Pancreas (tissue), 10 donors: ENCODE measurements at regions not wholly inside any gene's neighbourhood (a gene's known extent, or its start where the extent isn't known, plus 50 kb on each side); places are given as distances from the start of the nearest gene placed in this dataset.
"Not testable (repeated sequence)": the region's sequence is repeated elsewhere in the genome, so short reads cannot be mapped to it uniquely, and the experiment has no call there.

ENCODE experiments used
- ATAC-seq, 4 donors: fragments of 200-7000 bp; cut with Tn5 transposase; one replicate each; pipeline versions ENCODE4 v1.8.0 to v1.9.1; 2020; ENCODE audit warnings: mild to moderate bottlenecking in 4 of 4, moderate library complexity in 4 of 4
- DNase-seq, 6 donors: peaks; one replicate each; pipeline ENCODE4 v3.0.0-alpha.2; 2020
- FAIRE-seq: peaks from 2 replicates; lab custom pipeline; 2012; peaks lifted over from hg19 to GRCh38; lab: Jason Lieb, UNC
- H3K27ac ChIP-seq, 4 donors: fragments of 200-600 bp; sonication (generic); 1 replicate in 3 of 4; 2 replicates in 1 of 4; pipeline versions ENCODE4 v1.5.0 to v1.8.0; 2020
- H3K27me3 ChIP-seq, 4 donors: fragments of 200-600 bp; one replicate each; pipeline ENCODE4 v1.8.0; 2021
- H3K36me3 ChIP-seq, 3 donors: fragments of 200-600 bp; sonication (generic) in 1 of 3; one replicate each; pipeline versions ENCODE4 v1.5.0 to v1.8.0; 2020 to 2021
- H3K4me1 ChIP-seq, 3 donors: fragments of 200-600 bp; one replicate each; pipeline ENCODE4 v1.8.0; 2021
- H3K4me3 ChIP-seq, 4 donors: fragments of 200-600 bp; sonication (generic) in 2 of 4; one replicate each; pipeline versions ENCODE4 v1.5.0 to v1.8.0; 2020 to 2021
- H3K9me3 ChIP-seq, 4 donors: fragments of 200-600 bp; one replicate each; pipeline ENCODE4 v1.8.0; 2021
- CTCF ChIP-seq, 4 donors: fragments of 200-600 bp; sonication (generic) in 3 of 4; IDR thresholded peaks; one replicate each; pipeline versions ENCODE4 v1.5.0 to v1.8.0; 2021; ENCODE audit warnings: antibody characterized with exemption in 4 of 4
- WGBS, 2 donors: extraction: QIAGEN DNeasy Blood & Tissue Kit; methylation state at CpG; one replicate each; pipeline ENCODE4 v1.1.7; 2013; 5-methylcytosine and 5-hydroxymethylcytosine counted together
- intact Hi-C, 3 donors: fragments of 100-400 bp; cut with DNase I; formaldehyde crosslinking; loops; one replicate each; pipeline versions ENCODE4 v1.11.1 to v1.14.2; 2022
- donor health status: healthy with polysubstance abuse.
- donor health status: DM: no; HTN: no; CAD: no; lungs with moderate emphysema.
- donor health status: DM: no; HTN: no; CAD: no.
- donor health status: control.
- donor health status: control.
- donor health status: Bipolar disorder and iron deficiency.
- donor health status: DM: yes; HTN: yes; CAD: no.
- donor health status: DM: no; HTN: no; CAD: no.
- donor health status: DM: no; HTN: no; CAD: no.
- donor health status: DM: yes; HTN: yes; CAD: no.

DNA sequence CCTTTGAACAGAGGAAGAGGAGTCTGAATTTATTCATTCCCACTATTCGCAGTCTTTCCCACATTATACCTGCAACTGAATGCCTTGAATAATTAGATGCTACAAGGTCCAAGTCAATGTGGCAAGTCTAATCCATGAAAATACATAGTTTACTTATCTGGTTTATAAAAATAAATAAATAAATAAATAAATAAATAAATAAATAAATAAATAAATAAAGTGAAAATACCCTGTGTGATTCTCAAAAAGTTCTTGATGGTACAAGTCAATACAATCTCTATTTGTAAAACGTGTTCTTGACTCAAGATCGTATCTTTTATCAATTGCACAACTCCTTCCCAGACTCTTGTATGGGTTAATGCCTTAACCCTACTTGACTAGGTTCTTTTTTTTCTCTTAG is 417.7 kb downstream of the ZWINT start:
- no peak for ATAC-seq
- H3K27ac ChIP-seq = no peak overlapping the region
- DNase-seq = no peak
- intact Hi-C loops = no loop called here
- no peak for TF ChIP-seq CTCF (IDR thresholded peaks at IDR 0.05)
- H3K27me3 ChIP-seq = no peaks in the 10 kb centered on the region
- no peak overlapping the region for H3K4me3 ChIP-seq
- no peaks in the 10 kb centered on the region for H3K9me3 ChIP-seq
- H3K36me3 ChIP-seq = no peaks in the 10 kb centered on the region
- 61 to 82% methylated on average over 3 of the region's 3 CpGs for WGBS, 2 donors
- FAIRE-seq = no peak
- H3K4me1 ChIP-seq = no peaks in the 10 kb centered on the region

DNA sequence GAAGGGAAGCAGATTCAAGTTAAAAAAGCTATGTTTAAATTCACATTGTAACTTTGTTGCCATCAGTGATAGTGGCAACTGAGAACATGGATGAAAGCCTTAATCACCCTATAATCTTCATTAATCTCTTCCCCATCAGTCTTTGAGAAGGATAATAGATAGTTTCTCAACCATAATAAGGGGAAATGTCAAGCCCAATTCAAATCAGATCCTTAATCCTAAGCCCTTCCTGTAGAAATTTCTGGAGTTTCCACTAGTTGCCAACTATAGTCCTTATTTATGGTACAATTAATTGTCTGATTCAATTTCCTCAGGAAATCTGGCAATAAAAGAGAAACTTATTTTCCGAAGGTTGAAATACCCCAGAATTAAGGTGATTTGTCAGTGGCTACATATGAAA is 431.8 kb downstream of the ZWINT start:
- Histone ChIP-seq H3K4me1 (no peaks in the 10 kb centered on the region), H3K9me3 (no peaks in the 10 kb centered on the region), H3K27me3 (no peaks in the 10 kb centered on the region), H3K27ac (no peak overlapping the region), H3K4me3 (no peak overlapping the region), H3K36me3 (no peaks in the 10 kb centered on the region)
- DNase-seq = no peak
- intact Hi-C loops = no loop called here
- WGBS, 2 donors = 68 to 83% methylated on average over 1 of the region's 1 CpG
- TF ChIP-seq CTCF (IDR thresholded peaks at IDR 0.05) = no peak
- no peak for FAIRE-seq
- ATAC-seq = no peak

DNA sequence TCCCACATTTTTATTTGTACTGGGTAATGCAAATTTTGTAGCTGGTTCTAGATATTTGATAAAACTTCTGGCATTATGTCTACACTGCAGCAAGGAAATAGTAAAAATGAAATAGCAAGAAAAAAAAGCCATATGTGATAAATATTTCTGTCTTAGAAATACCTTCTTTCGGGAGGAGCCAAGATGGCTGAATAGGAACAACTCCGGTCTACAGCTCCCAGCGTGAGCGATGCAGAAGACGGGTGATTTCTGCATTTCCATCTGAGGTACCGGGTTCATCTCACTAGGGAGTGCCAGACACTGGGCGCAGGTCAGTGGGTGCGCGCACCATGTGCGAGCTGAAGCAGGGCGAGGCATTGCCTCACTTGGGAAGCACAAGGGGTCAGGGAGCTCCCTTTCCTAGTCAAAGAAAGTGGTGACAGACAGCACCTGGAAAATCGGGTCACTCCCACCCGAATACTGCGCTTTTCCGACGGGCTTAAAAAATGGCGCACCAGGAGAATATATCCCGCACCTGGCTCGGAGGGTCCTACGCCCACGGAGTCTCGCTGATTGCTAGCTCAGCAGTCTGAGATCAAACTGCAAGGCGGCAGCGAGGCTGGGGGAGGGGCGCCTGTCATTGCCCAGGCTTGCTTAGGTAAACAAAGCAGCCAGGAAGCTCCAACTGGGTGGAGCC is 461.4 kb downstream of the ZWINT start:
- H3K36me3 ChIP-seq, ATAC-seq, H3K27ac ChIP-seq, H3K27me3 ChIP-seq, DNase-seq, intact Hi-C loops, H3K9me3 ChIP-seq, H3K4me1 ChIP-seq, FAIRE-seq, H3K4me3 ChIP-seq: not testable (repeated sequence)
- 69 to 77% methylated on average over 25 of the region's 25 CpGs for WGBS, 2 donors

GRCh38 chr10:55897490-55897921 is 463.6 kb downstream of the ZWINT start:
- TF ChIP-seq CTCF (IDR thresholded peaks at IDR 0.05) = no peak
- no peak overlapping the region for H3K4me3 ChIP-seq
- DNase-seq (no peak), ATAC-seq (no peak), FAIRE-seq (no peak)
- intact Hi-C loops = no loop called here
- H3K9me3 ChIP-seq = no peaks in the 10 kb centered on the region
- H3K36me3 ChIP-seq = no peaks in the 10 kb centered on the region
- H3K27ac ChIP-seq = no peak overlapping the region
- H3K4me1 ChIP-seq = no peaks in the 10 kb centered on the region
- H3K27me3 ChIP-seq = no peaks in the 10 kb centered on the region
- 65 to 85% methylated on average over 3 of the region's 3 CpGs for WGBS, 2 donors

GRCh38 chr10:55892276-55892675 is 468.8 kb downstream of the ZWINT start:
- intact Hi-C loops = no loop called here
- no peak overlapping the region for H3K4me3 ChIP-seq
- H3K9me3 ChIP-seq = no peaks in the 10 kb centered on the region
- WGBS, 2 donors = 14 to 18% methylated on average over 1 of the region's 1 CpG
- no peak for TF ChIP-seq CTCF (IDR thresholded peaks at IDR 0.05)
- H3K27me3 ChIP-seq = no peaks in the 10 kb centered on the region
- FAIRE-seq (no peak), ATAC-seq (peak in 2 of 4 donors; percentile 62 to 79), DNase-seq (no peak)
- H3K27ac ChIP-seq = no peak overlapping the region
- H3K36me3 ChIP-seq = no peaks in the 10 kb centered on the region
- no peaks in the 10 kb centered on the region for H3K4me1 ChIP-seq
